Left renal cortex interstitium (tissue), 4 donors: ENCODE measurements at regions not wholly inside any gene's neighbourhood (a gene's known extent, or its start where the extent isn't known, plus 50 kb on each side); places are given as distances from the start of the nearest gene placed in this dataset.
"Not testable (repeated sequence)": the region's sequence is repeated elsewhere in the genome, so short reads cannot be mapped to it uniquely, and the experiment has no call there.

Experiments used
- DNase-seq, 4 donors: peaks; one replicate each; pipeline ENCODE4 v3.0.0-alpha.2; 2013; ENCODE audit warnings: low read depth in 4 of 4, low spot score in 2 of 4, missing footprints in 1 of 4

DNA sequence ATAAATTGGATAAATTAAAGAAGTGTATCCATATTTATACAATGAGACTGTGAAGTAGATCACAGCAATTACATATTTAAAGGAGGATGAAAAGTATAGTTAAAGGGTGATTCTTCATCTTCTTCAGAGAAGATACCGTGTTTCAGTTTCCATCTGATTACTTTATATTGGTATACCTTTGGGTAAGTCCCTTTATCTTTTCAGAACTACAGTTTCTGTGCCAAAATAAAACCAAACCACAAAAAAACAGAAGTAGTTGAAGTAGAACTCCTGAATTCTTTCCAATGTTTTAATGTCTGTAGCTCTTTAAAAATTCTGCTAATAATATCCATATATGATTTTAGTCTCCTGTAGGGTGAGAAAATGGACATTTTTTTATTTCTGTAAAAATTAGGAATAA lies 231.2 kb upstream of the LINC00305 start:
- DNase-seq, result no peak

DNA sequence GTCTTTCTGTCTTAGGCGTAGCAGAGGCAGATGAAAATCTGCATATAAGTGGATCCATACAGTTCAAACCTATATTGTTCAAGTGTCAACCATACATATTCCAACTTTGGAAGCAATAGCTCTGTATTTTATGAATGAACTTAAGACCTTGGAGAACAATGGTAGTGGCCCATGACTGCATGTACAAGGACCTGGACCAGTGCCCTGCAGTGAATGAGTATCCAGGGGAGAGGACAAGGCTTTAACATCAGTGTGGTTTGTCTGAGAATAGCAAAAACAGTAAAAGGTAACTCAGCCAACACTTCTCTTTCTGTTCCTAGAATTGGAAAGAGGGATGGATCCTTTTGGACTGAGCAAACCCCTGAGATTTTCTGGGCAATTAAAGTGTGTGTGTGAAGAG lies 230.8 kb upstream of the LINC00305 start:
- no peak for DNase-seq

DNA sequence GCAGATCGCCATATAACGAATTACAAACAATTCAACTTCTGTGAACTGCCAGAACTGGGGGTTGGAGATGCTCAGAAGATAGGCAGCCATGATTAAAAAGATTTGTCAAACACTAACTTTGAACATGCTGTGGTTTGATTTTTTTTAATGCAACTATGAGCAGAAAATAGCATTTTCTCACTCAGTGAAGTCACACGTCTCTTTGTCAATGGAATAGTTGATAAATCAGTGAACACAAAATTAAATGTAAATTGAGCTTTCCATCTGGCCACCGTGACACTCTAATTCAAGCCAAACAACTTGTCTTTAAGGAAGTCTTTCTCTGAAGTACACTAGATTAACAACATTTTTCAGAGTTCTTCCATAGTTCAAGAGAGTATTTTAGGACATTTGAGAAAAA lies 228.6 kb upstream of the LINC00305 start:
- DNase-seq, result no peak

DNA sequence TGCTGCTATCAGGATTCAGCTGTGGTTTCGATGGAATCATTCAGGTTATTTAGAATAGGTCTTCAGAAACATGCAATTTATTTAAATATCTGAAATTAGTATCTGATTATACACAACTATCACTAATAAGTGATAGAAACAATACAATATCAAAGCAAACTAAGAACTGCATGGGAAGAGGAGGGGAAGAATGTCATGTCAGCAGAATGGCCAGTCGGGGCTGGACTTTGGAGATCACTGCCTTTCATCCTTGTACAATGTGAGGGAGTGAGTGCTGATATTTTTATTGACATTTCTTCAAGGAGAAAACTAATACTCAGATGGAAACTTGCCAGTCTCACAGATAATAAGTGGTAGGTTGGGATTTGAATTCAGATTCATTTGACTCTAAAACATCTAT lies 224.0 kb upstream of the LINC00305 start:
- DNase-seq, result no peak

DNA sequence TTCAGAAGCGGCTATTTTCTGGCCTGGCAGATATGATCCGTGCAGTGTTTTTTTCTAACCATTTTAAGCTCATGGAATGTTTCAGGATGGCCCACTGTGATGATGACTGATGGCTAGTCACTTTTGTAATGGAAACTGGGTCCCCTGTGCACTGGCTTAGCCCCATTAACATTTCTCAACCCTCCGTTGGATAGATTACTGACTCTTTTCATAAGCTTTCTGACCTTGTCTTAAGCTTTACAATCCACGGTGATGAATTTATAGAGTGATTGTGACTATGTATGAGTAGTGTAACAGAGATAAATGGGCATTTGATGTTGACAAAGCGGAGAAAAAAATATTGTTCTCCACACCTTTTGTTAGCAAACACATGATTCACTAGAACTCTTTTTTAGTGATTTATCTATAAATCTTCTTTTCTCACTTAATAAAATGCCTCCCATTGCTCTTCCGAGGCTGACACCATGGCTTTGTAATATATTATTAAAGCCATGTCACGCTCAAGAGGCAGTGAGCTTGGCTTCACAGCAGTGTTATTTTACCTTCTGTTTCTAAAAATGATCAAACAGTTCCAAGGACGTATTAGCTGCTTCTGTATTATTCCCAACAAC lies 221.0 kb upstream of the LINC00305 start:
- DNase-seq, result not testable (repeated sequence)

DNA sequence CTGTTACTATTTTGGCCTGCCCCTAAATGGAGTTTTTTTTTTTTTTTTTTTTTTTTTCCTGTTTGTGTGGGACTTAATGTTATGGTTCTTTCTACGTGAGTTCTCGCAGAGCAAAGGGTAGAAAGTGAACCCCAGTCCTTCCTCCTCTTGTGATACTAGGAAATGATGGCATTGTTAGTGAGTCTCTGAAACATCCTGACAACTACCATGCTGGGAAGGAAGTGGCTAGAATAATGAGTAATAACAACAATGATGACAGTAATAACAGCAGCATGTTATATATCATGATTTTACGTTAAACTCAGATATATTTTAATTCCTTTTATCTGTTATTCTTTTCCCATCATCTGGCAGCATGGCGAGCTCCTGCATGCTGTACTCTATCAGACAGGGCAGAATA lies 216.2 kb upstream of the LINC00305 start:
- no peak for DNase-seq

DNA sequence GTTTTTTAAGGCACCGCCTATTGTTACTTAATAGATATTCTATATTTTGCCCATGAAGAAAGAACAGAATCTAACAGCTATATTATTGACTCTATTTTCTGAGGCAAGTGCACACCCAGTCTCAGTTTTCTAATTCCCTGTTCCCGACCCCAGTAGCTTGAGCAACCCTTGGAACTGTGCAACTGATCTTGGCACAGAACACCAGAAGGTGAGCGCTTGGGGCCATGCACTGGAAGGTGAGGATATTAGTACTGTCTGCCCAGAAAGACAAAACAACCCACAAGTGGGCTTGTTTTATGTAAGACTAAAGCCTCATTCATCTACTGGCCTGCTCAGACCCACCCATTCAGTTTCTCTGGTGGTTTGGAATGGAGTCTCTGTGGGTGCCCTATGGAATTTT lies 188.8 kb upstream of the LINC00305 start:
- DNase-seq, result no peak

DNA sequence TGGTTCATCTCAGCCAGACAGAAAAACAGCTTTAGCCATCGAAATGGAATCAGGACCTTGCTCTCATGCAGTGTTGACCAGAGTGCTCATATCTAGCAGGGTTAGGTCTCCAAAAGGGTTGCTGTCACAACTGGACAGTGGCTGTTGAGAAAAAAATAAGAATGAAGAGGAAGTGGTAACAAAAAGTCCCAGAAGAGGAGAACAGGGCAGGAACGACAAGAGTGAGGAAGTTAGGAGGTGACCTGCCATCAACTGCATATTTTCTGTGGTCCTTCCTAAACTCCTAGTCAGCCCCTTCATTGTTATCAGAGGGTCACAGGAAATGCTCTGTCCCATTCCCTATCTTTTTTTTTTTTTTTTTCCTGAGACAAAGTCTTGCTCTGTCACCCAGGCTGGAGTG lies 188.1 kb upstream of the LINC00305 start:
- no peak for DNase-seq

DNA sequence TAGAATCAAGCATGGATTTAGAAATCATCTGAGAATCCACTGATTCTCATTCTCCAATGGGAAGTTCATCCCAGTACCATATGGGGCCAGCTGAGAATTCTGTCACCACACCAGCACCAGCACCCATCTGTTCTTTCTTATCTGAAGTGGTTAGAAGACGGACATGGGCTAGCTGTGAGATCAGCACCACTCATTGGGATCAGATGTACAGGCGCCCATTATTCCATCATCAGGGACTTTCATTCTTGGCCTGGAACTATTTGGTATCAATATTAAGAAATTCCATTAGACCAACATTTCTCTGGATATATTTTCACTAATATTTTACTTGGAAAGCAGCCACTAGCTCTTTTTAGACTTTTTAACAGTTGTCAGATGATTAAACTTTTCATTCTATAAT lies 185.9 kb upstream of the LINC00305 start:
- DNase-seq, result no peak

DNA sequence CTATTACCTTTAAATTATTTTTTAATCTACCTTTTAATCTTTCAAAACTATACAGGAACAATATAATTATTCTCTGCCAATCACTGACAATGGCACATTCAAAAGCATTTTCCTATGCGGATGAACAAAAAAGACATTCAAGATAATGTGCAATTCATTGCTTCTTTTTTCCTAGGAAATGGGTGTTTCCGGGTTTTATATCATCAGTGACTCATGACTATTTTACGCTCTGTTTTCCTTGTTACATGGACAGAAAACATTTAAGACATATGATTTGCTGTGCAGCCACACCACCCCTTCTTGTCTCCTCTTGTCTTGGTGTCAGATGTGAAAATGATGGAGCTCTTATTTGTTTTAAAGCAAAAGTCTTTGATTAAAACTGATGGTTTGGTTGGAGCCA lies 184.7 kb upstream of the LINC00305 start:
- no peak for DNase-seq

DNA sequence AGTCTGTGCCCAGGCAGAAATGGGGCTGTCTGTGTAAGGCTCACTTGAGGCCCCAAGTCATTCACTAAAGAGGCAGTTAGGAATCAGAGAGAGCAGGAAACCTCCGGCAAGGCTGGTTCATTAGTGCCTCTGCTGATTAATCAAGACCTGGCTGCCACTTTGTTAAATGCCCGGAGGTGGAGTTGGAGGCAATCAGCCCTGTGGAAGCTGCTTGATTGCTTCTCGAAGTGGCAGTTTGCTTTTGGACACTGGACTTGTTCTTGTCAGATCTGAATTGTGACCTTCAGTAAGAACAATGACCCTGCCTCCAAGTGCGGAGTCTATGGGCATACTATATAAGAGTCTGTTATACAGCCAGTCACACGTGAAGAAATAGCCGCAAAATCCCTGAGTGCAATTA lies 183.9 kb upstream of the LINC00305 start:
- DNase-seq, result no peak

DNA sequence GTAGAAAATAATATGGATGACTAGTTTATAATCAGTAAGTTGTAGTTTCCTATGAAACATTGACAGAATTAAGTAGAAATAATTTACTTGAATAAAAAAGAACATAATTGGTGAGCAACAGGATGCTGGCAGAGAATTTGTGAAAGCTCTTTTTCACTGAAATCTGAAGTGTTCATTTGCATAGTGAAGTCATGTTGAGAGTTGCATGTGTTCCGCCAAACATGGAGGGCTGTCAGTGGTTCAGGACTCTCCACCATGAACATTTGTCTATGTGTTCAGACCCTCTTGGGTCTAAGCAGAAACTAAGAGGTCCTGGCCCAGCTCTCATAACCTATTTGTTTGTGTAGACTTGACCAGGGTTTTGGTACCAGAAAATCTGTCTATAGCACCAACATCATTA lies 182.5 kb upstream of the LINC00305 start:
- DNase-seq, result no peak

DNA sequence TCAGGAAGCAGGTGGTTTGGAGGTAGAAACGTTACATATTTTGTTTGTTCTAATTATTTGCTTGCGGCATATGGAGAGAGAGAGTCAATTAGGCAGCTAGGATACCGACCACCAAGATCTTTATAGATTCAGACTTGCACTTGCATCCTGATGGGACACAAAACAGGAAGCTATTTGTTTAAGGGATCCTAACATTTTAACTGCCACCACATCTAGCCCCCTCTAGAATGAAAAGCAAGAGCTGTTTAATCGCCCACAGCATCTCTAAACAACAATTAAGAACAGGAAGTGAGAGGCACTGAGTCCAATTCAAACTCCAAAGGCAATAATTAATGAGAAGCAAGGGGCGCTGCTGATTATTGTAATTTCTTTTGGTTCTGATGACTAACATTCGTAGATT lies 182.0 kb upstream of the LINC00305 start:
- no peak for DNase-seq

DNA sequence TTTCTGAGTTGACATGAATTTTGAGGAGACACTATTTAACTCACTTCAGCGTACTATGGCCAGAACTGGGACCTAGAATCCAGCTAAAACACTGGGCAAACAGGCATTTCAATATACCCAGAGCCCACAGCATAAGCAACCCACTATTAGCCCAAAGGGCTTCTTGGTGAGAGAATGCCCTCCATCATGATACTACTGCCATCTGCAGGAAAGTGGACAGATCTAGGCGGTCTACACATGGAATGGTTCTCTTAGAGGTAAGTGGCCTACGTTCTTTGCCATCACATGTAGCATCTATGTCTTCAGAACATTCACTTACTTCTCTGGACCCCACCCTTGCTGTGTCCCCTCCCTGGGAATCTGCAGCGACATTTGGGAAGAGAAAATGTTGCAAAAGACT lies 181.3 kb upstream of the LINC00305 start:
- no peak for DNase-seq

DNA sequence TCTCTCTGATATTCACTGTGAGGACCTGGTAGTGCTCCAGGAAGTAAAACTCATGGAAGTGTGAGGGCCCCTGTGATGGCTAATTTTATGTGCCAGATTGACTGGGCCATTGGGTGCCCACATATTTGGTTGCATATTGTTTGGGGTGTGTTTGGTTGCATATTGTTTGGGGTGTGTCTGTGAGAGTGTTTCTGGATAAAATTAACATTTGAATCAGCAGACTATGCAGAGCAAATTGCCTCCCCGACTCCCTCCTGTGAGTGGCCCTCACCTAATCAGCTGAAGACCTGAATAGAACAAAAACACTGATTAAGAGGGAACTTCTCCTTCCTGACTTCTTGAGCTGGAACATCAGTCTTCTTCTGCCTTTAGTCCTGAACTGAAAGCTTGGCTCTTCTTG lies 173.3 kb upstream of the LINC00305 start:
- no peak for DNase-seq

DNA sequence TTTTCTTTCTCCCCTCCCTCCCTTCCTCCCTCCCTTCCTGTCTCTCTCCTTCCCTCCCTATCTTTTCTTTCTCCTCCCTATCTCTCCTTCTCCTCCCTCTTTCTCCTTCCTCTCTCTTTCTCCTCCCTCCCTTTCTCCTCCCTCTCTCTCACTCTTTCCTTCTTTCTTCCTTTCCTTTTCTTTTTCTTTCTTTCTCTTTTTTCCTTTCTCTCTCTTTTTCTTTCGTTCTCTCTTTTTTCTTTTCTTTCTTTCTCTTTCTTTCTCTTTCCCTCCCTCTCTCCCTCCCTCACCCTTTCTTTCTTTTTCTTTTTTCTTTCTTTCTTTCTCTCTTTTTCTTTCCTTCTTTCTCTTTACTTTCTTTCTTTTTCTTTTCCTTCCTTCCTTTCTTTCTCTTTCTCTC lies 169.7 kb upstream of the LINC00305 start:
- DNase-seq, result no peak

DNA sequence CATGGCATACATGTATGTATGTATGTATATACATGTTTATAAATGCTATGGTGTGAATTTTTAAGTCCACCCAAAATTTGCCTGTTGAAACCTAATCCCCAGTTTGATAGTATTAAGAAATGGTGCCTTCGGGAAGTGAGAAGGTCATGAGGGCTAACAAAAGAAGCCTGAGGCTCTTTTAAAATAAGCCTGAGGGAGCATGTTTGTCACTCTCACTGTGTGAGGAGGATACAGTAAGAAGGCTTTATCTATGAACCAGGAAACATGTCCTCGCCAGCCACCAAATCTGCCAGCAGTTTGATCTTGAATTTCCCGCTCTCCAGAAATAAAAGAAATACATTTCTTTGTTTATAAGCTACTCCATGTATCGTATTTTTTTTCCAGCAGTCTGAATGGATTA lies 163.0 kb upstream of the LINC00305 start:
- no peak for DNase-seq

DNA sequence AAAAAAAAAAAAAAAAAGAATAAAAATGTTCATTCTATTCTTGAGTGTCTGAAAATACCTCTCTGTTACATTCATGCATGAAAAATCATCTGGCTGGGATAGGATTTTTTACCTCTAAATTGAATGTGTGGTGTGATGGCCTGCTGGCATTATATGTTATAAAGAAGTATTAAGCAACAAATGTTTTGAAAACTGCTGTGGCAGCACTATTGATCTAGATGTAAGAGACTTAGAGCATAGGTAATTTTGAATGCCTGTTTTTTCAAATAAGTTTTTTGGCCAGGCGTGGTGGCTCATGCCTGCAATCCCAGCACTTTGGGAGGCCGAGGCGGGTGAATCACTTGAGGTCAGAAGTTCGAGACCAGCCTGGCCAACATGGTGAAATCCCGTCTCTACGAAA lies 147.0 kb upstream of the LINC00305 start:
- DNase-seq, result no peak

DNA sequence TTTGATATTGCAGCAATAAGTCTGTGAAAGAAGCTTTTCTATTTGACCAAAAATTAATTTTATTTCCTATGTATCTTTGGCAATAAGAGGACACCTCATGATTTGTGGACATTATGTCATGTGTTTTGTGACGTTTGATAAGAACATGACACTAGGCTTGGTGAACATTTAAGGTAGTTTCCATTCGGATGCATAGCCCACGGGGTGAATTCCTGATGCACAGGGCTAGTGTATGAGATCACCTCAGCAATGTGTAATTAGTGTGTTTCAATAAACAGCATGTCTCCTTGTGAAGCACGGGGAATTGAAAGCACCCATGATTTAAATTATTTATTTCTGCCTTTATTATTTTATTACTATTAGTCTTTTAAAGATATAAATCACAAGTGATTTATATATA lies 146.1 kb upstream of the LINC00305 start:
- no peak for DNase-seq

DNA sequence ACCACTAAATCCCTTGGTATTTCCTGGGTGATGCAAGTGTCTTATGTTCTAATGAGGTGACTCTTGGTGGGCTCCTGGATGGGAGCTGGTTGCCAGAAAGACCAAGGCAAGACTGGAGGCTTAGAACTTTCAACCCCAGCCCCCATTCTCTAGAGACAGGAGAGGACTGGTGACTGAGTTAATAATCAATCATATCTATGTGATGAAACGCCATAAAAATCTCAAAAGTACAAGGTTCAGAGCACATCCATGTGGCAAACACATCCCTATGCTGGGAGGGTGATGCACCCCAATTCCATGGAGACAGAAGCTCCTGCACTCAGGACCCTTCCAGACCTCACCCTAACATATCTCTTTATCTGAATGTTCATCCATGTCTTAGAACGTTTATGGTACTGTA lies 139.5 kb upstream of the LINC00305 start:
- DNase-seq, result no peak

DNA sequence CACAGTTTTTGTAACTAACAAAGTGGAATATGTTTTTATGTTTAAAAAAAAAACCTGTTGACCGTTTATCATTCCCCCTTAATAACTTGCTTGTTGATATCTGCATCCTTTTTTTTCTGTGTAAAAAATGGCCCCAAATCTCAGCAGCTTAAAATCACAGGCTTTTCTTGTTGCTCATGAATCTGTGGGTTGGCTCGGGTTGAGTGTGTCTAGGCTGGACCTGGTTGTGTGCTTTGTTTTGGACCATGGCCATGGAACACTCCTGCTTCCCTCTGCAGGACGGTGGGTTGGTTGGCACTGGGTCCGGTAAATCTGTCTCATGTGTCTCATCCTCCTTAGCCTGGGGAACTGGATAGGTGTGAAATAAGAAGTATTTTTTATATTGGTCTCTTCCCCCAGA lies 139.0 kb upstream of the LINC00305 start:
- no peak for DNase-seq

DNA sequence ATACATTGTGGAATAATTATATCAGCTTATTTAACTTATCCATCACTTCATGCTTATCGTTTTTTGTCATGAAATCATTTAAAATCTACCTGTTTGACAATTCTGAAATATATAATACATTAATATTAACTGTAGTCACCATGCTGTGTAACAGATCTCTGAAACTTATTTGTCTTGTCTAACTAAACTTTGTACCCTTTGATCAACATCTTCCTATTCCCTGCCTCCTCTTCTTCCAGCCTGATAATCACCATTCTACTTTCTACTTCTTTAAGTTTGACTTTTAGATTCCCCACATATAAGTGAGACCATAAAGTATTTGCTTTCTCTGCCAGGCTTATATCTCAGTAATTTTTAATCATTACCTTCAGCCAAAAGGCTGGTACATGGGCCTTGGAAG lies 134.2 kb upstream of the LINC00305 start:
- no peak for DNase-seq

DNA sequence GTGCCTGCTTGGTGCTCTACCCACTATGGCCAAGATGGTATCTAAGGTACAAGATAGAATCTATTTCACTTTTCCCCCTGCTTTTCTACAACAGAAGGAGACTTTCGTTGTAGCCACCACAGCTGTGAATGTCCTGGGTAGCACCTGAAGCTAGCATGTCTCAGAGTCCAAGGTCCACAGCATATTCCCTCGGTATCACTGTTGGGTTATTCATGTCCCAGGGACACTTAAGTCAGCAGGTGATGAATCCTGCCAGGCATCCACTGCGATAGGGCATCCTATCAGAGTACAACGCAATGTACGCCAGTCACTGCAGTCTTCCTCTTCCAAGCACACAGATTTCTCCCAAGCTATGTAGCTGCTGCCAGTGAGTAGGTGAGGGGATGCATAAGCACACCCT lies 129.1 kb upstream of the LINC00305 start:
- DNase-seq, result no peak
